Immature natural killer cell (primary cell): ENCODE measurements at regions not wholly inside any gene's neighbourhood (a gene's known extent, or its start where the extent isn't known, plus 50 kb on each side); places are given as distances from the start of the nearest gene placed in this dataset.

ENCODE experiments used
- DNase-seq, 3 donors: peaks; one replicate each; pipeline ENCODE4 v3.0.0; 2022; ENCODE audit warnings: mixed read lengths in 1 of 3
- H3K27ac Mint-ChIP-seq, 6 donors: one replicate each; pipeline ENCODE4 v1.8.0; 2020; ENCODE audit warnings: mixed read lengths in 6 of 6, mild to moderate bottlenecking in 5 of 6, inconsistent platforms in 4 of 6, moderate library complexity in 3 of 6
- H3K27me3 Mint-ChIP-seq, 3 donors: one replicate each; pipeline ENCODE4 v1.8.0; 2020 to 2021; ENCODE audit warnings: low read depth in 3 of 3, mild to moderate bottlenecking in 3 of 3, mixed read lengths in 3 of 3, moderate library complexity in 3 of 3, inconsistent platforms in 1 of 3
- H3K36me3 Mint-ChIP-seq, 3 donors: one replicate each; pipeline ENCODE4 v1.8.0; 2020; ENCODE audit warnings: mixed read lengths in 3 of 3, inconsistent platforms in 2 of 3, mild to moderate bottlenecking in 2 of 3
- H3K4me1 Mint-ChIP-seq, 2 donors: one replicate each; pipeline ENCODE4 v1.8.0; 2020; ENCODE audit warnings: inconsistent platforms in 2 of 2, mild to moderate bottlenecking in 2 of 2, mixed read lengths in 2 of 2, moderate library complexity in 1 of 2
- H3K4me3 Mint-ChIP-seq, 5 donors: one replicate each; pipeline ENCODE4 v1.8.0; 2020; ENCODE audit warnings: mild to moderate bottlenecking in 5 of 5, mixed read lengths in 5 of 5, inconsistent platforms in 3 of 5, moderate library complexity in 3 of 5
- H3K9me3 Mint-ChIP-seq, 6 donors: one replicate each; pipeline ENCODE4 v1.8.0; 2020; ENCODE audit warnings: mild to moderate bottlenecking in 6 of 6, mixed read lengths in 6 of 6, inconsistent platforms in 4 of 6, moderate library complexity in 3 of 6

DNA sequence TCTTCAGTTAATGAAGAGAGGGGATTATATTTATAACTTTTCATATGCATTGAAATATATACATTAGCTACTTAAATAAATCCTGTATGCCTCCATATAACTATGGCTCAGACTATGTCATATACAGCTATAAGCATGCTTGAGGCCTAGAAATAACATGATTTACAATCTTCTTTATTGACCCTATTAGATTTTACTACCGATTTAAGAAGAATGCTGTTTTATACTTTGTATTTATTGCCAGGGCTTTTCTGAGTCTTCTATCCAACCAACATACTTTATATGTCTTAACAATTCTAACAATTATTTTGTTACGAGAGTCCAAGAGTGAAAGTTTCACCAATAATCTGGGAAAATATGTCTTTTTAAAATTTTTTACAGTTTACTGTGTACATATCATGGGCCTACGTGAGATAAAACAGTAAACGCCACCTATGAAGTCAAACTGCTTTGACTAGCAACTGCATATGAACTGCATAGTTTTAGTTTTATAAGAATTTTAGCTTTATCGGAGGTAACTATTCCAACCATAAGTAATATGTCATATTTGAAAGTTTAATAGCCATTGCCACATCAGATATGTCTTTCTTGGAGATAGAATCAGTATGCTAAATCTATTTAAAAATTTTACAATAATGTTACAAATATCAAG, 861.0 kb downstream of the USP25 start:
- Mint-ChIP-seq H3K4me3 (no peak overlapping the region), H3K36me3 (no peaks in the 10 kb centered on the region), H3K4me1 (no peaks in the 10 kb centered on the region), H3K9me3 (peaks cover 4 to 21% (median 8%) of the 10 kb centered on the region in 6 donors), H3K27ac (no peak overlapping the region), H3K27me3 (no peaks in the 10 kb centered on the region)
- DNase-seq: no peak

DNA sequence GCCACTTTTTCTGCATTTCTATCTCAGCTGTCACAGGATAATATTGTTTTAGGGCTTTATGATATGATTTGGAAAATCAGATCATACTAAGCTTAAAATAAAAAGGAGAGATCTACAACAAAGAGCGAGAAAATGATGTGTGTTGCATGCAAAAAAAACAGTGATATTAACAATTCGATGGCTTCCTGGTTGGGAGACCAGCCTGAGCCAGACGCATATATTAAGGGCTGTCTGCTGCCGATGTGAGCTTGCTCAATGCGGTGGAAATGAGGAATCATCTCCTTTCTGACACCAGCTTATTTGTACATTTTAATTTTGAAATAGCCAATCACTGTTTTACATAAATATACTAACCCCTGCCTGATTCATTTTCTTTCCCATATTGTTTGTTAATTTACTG, 862.6 kb downstream of the USP25 start:
- no peaks in the 10 kb centered on the region for H3K27me3 Mint-ChIP-seq
- no peak for DNase-seq
- no peak overlapping the region for H3K4me3 Mint-ChIP-seq
- H3K36me3 Mint-ChIP-seq: no peaks in the 10 kb centered on the region
- no peak overlapping the region for H3K27ac Mint-ChIP-seq
- no peaks in the 10 kb centered on the region for H3K4me1 Mint-ChIP-seq
- peaks cover 10 to 28% (median 14%) of the 10 kb centered on the region in 6 donors for H3K9me3 Mint-ChIP-seq

DNA sequence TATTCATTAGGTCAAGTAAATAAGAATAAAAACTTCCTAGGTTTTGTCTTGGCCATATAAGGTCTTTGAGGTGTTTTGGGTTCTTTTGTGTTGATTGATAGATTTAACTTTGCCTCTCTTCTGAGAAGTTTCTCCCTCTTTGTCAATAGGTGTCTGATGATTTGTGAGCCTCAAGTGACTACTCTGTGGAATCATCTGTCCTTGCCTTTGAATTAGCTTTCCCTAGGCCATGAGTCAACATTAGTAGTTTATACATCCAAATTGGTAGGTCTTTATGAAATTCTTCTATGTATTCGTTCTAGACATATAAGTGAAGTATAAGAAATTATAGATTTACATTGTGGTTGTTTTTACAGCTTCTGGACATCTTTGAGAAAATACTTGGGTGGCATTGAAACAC, 864.4 kb downstream of the USP25 start:
- H3K36me3 Mint-ChIP-seq: no peaks in the 10 kb centered on the region
- no peaks in the 10 kb centered on the region for H3K27me3 Mint-ChIP-seq

DNA sequence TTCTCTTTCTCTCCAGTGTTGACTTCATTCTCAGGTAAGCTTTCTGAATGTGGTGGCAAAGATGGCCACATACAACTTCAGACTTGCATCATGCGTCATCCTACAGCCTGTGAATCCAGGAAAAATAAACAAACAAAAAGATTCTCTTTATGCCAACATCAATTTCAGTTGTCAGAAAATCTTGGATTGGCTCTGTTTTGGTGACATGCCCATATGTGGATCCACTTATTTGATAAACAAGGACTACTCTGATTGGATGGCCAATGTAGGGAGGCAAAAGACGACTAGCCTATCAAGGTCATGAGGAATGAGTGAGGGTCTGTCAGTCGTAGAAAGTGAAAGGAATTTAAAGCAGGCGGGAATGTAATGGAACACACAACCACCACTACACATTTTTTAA, 866.6 kb downstream of the USP25 start:
- Mint-ChIP-seq H3K27ac (no peak overlapping the region), H3K36me3 (no peaks in the 10 kb centered on the region), H3K4me3 (no peak overlapping the region), H3K27me3 (no peaks in the 10 kb centered on the region), H3K9me3 (peaks cover 14 to 54% (median 23%) of the 10 kb centered on the region in 6 donors), H3K4me1 (no peaks in the 10 kb centered on the region)
- DNase-seq: no peak

More for the DNA sequence above, 864.4 kb downstream of the USP25 start:
- Mint-ChIP-seq H3K4me1 (no peaks in the 10 kb centered on the region), H3K27ac (no peak overlapping the region), H3K4me3 (no peak overlapping the region), H3K9me3 (peaks cover 10 to 39% (median 20%) of the 10 kb centered on the region in 6 donors)
- DNase-seq: no peak

DNA sequence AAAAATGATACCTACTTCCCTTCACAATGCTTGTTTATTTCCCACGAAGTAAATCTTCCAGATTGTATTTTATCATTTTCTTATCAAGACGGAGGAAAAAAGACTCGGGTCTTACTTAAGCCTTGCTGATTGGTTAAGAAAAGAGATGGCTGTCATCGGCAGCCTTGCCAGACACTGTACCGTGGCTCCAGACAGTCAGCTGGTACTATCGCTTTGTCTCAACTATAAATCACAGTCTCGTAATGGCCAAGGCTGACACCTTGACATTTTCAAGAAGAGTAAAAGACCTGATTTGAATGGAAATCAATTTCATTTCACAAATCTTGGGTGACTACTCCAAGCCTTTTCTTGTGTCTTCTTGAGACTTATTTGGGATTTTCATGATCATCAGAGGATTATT, 868.0 kb downstream of the USP25 start:
- no peaks in the 10 kb centered on the region for H3K4me1 Mint-ChIP-seq
- no peaks in the 10 kb centered on the region for H3K27me3 Mint-ChIP-seq
- peaks cover 14 to 47% (median 26%) of the 10 kb centered on the region in 6 donors for H3K9me3 Mint-ChIP-seq
- H3K36me3 Mint-ChIP-seq: no peaks in the 10 kb centered on the region
- no peak for DNase-seq
- no peak overlapping the region for H3K4me3 Mint-ChIP-seq
- H3K27ac Mint-ChIP-seq: no peak overlapping the region

DNA sequence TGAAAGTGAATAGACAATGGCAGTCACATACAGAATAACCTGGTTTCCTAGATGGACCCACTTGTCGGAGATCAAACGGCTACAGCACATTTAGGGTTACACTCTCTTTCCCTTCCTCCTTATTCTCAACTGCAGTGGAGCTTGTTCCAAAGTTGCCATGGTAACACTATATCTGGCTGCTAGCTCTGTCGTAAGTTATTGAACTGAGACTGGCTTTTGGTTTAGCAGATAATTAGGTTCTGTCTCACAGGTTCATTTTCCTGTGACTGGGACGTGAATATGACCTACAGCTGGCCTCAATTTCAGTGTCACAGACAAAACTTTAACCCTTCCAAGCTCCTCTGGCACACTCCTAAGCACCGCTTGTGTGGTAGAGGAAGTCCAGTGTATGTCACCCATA, 875.8 kb downstream of the USP25 start:
- H3K27me3 Mint-ChIP-seq: no peaks in the 10 kb centered on the region
- H3K4me1 Mint-ChIP-seq: no peaks in the 10 kb centered on the region
- H3K27ac Mint-ChIP-seq: no peak overlapping the region
- peaks cover 0 to 49% (median 10%) of the 10 kb centered on the region in 6 donors for H3K9me3 Mint-ChIP-seq
- H3K4me3 Mint-ChIP-seq: no peak overlapping the region
- DNase-seq: no peak
- H3K36me3 Mint-ChIP-seq: no peaks in the 10 kb centered on the region

DNA sequence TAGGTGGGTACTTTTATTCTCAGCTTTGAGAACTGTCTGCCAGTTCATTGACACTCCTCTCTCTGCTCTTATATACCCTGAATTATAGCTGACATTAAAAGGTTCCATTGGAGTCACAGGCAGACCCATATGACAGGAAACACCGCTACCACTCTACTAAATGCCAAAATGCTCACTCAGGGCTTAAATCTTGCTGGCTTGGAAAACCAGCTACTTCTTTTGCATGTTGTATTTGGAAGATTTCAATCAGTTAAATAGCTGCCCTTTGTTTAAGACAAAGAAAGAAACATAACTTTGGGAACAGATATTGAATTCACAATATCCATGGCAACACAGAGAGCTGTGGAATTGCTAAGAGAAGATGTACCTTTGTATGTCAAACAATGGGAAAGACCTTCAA, 876.5 kb downstream of the USP25 start:
- Mint-ChIP-seq H3K4me3 (no peak overlapping the region), H3K36me3 (no peaks in the 10 kb centered on the region), H3K4me1 (no peaks in the 10 kb centered on the region), H3K9me3 (peaks cover 0 to 42% (median 8%) of the 10 kb centered on the region in 6 donors), H3K27ac (no peak overlapping the region), H3K27me3 (no peaks in the 10 kb centered on the region)
- DNase-seq: no peak

DNA sequence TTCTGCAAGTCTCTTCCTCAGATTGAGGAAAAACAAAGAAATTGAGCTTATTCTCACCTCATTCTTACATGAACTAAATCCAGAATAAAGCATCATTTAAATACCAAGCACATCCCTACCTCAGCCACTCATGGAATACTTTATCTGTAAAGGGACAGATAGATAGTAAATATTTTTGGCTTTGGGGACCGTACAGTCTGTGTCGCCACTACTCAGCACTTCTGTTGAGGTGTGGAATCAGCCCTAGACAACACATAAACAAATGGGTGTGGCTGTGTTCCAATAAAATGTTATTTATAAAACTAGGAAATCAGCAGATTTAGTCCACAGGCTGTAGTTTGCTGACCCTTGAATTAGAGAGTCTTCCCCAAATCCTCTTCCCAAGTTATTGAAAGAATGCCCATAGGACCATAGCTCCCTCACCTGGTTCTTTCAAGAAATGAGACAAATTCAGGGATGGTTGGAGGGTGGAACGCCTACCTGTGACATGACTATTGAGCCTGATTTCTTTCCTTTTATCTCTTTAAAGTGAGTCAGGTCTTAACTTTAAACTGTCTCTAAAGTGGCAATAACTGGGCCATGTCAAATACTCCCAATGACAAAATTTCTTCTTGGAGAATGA, 878.5 kb downstream of the USP25 start:
- Mint-ChIP-seq H3K9me3 (peaks cover 0 to 47% (median 9%) of the 10 kb centered on the region in 6 donors), H3K4me1 (no peaks in the 10 kb centered on the region), H3K36me3 (no peaks in the 10 kb centered on the region), H3K27ac (no peak overlapping the region), H3K27me3 (no peaks in the 10 kb centered on the region), H3K4me3 (no peak overlapping the region)
- no peak for DNase-seq

DNA sequence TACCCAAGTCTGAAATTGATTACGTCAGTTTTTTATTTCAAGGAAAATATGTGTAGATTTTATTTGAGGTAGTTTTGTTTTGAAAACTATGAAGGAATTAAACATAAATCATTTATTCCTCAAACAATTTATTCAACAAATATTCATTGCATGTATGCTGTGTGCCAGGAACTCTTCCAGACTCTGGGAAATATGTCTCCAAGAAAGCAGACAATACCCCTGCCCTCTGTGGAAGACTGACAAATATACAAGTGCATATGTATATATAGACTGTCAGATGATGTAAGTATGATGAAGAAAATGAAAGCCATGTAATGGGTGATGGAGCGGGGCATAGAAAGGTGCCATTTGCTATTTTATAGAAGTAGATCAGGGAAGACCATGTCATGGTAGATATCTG, 889.5 kb downstream of the USP25 start:
- Mint-ChIP-seq H3K36me3 (peaks cover 4% of the 10 kb centered on the region in 3 donors), H3K9me3 (peaks cover 8 to 63% (median 21%) of the 10 kb centered on the region in 6 donors), H3K27ac (no peak overlapping the region), H3K27me3 (peaks cover 0 to 4% (median 2%) of the 10 kb centered on the region in 3 donors), H3K4me1 (no peaks in the 10 kb centered on the region), H3K4me3 (no peak overlapping the region)
- DNase-seq: no peak

DNA sequence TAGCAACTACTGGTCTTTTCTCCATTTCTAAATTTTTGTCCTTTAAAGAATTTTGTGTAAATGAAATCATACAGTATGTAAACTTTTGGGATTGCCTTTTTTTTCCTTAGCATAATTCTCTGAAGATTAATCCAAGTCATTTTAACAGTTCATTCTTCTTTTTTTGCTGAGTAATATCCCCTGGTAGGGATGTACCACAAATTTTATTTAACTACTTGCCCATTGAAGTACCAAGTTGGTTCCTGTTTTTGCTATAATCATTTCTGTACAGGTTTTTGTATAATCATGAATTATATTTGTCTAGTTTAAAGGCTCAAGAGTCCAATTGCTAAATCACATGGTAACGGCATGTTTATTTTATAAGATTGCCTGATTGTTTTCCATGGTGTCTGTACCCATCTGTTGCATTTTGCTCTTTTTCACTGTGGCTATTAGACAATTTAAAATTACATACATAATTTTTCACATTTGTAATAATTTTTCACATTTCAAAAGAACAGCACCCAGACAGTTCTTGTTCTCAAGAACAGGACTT, 891.1 kb downstream of the USP25 start:
- Mint-ChIP-seq H3K4me1 (no peaks in the 10 kb centered on the region), H3K27ac (no peak overlapping the region), H3K27me3 (peaks cover 0 to 4% (median 2%) of the 10 kb centered on the region in 3 donors), H3K9me3 (peaks cover 8 to 62% (median 22%) of the 10 kb centered on the region in 6 donors), H3K4me3 (no peak overlapping the region), H3K36me3 (peaks cover 4% of the 10 kb centered on the region in 3 donors)
- DNase-seq: no peak

DNA sequence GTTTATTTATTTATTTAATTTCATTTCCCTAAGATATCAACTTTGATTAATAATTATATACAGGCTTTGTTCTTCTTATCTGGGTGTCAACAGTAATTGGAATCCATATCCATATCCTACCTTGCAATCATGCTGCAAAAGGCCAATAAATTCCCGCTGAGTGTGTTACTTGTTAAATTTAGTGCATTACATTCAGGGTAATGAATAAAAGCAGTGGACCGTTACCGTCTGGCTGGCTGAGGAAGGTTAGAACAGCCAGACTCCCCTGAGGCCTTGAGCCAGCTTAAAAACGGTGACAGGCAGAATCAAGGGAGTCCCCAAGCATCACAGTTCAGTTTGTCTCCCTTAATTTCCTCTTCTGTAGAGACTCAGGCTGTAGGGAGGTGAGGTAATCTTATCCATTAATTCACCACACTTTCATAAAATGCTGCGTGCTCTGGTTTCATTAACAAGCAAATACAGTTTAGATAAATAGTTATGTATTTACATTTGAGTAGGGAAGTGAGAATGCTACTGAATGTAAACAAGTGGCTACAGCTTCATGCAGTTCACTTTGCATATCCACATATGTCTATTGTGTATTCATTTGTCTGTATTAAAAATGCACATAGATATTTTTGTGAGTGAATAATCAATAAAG, 888.2 kb upstream of the CXADR start:
- DNase-seq: no peak
- Mint-ChIP-seq H3K27ac (no peak overlapping the region), H3K36me3 (peaks cover 0 to under 1% (median under 1%) of the 10 kb centered on the region in 3 donors), H3K4me1 (no peaks in the 10 kb centered on the region), H3K27me3 (peaks cover 0 to 2% (median 0%) of the 10 kb centered on the region in 3 donors), H3K4me3 (no peak overlapping the region), H3K9me3 (peaks cover under 1 to 33% (median 11%) of the 10 kb centered on the region in 6 donors)

DNA sequence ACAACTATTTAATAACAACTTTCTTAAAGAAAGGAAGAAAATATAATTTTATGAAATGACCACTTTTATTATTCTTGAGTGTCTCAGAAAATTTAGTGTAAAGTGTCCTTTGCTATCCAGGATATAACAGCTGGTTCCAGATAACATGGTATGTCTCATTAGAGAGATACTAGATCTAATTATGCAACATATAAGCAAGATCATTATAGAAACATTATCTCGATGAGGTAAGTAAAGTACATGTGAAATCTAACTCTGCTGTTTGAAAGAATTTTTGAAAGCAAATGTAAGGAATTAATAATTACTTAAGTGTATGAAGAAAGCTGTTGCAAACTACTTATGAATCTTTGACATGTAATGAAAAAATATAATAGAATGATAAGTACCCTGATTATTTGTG, 887.4 kb upstream of the CXADR start:
- H3K27ac Mint-ChIP-seq: no peak overlapping the region
- peaks cover 0 to 34% (median 12%) of the 10 kb centered on the region in 6 donors for H3K9me3 Mint-ChIP-seq
- H3K27me3 Mint-ChIP-seq: peaks cover 0 to 1% (median 0%) of the 10 kb centered on the region in 3 donors
- H3K4me1 Mint-ChIP-seq: no peaks in the 10 kb centered on the region
- no peak for DNase-seq
- no peak overlapping the region for H3K4me3 Mint-ChIP-seq
- no peaks in the 10 kb centered on the region for H3K36me3 Mint-ChIP-seq

DNA sequence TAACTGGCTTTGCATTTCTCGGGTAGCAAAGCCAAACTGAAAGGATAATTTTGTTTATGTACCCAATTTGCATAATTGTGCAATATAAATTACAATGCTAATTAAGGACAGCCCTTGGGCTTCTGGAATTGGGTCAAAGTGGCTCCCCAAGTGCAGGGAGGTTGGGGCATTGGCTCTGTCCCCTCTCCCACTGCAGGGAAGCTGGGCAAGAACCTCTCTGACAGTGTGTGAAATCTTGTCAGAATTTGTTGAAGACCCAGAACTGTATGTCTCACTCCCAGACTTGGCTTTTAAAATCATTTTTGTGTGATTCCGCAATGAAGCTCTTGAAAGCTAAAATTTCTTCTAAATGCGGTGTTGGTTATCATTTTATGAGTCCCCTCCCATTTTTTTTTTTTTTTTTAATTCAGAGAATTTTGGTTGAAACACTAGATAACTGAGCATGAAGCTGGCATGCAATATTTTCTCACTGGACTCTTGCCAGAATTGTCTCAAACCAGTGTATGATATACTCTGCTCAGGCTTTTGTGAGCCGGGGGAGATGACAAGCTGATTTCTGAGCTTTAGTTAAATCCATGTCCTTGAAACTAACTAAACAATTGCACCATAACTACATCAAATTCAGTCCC, 878.9 kb upstream of the CXADR start:
- Mint-ChIP-seq H3K4me1 (no peaks in the 10 kb centered on the region), H3K9me3 (peaks cover 10 to 53% (median 23%) of the 10 kb centered on the region in 6 donors), H3K27me3 (peaks cover 0 to 1% (median 0%) of the 10 kb centered on the region in 3 donors), H3K27ac (no peak overlapping the region), H3K4me3 (no peak overlapping the region), H3K36me3 (no peaks in the 10 kb centered on the region)
- no peak for DNase-seq

DNA sequence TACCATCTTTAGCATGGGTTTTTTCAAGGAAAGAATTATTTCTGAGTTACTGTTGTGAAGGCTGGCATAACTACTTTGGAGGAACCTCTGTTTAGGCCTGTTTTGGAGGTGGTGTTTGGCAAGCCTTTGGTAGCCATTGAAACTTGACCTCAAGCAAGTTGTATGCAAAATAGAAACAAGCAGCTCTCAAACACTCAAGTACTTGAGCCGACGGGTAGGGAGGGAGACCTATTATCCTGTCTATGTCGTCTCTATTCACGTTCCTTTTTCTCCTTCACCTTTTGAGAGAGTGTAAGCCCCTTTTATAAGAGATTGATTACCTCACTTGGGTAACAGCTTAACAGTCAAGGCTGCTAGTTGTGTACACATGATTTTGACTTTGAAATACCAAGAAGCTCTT, 878.3 kb upstream of the CXADR start:
- no peaks in the 10 kb centered on the region for H3K36me3 Mint-ChIP-seq
- no peaks in the 10 kb centered on the region for H3K4me1 Mint-ChIP-seq
- no peak overlapping the region for H3K4me3 Mint-ChIP-seq
- no peak overlapping the region for H3K27ac Mint-ChIP-seq
- H3K9me3 Mint-ChIP-seq: peaks cover 14 to 58% (median 27%) of the 10 kb centered on the region in 6 donors
- no peak for DNase-seq
- peaks cover 0 to 1% (median 0%) of the 10 kb centered on the region in 3 donors for H3K27me3 Mint-ChIP-seq
